CD4-positive, alpha-beta T cell (primary cell): ENCODE measurements at regions not wholly inside any gene's neighbourhood (a gene's known extent, or its start where the extent isn't known, plus 50 kb on each side); places are given as distances from the start of the nearest gene placed in this dataset.

ENCODE experiments used
- ATAC-seq: fragments of 200-7000 bp; cut with Tn5 transposase; one replicate; pipeline ENCODE4 v1.10.0; 2022; ENCODE audit warnings: mild to moderate bottlenecking; ENCODE audit not compliant: poor library complexity
- CTCF ChIA-PET: fragments of 350-600 bp; sonication (Branson Sonifier 250); formaldehyde crosslinking; loops from one replicate; lab custom pipeline; 2021; ENCODE audit warnings: antibody characterized with exemption, inconsistent platforms; lab: Charles Lee
- POLR2A ChIA-PET: fragments of 350-600 bp; sonication (Branson Sonifier 250); formaldehyde crosslinking; loops from one replicate; lab custom pipeline; 2021; ENCODE audit warnings: antibody characterized with exemption, inconsistent platforms; lab: Charles Lee
- DNase-seq, 14 experiments: peaks; one replicate each; pipeline ENCODE4 v3.0.0-alpha.2; 2013 to 2020; ENCODE audit warnings: mixed read lengths in 2 of 14
- H3K27ac ChIP-seq, 2 donors: one replicate each; pipeline versions ENCODE4 v1.5.1 to v1.7.0; 2013; ENCODE audit warnings: low read length in 2 of 2, low read depth in 1 of 2, mild to moderate bottlenecking in 1 of 2
- H3K27me3 ChIP-seq, 2 experiments: 1 replicate in 1 of 2; 2 replicates in 1 of 2; pipeline versions ENCODE4 v1.6.1 to v1.7.0; 2013; ENCODE audit warnings: low read length in 2 of 2, control low read depth in 1 of 2, mild to moderate bottlenecking in 1 of 2, moderate library complexity in 1 of 2; ENCODE audit not compliant: insufficient read depth in 2 of 2, control insufficient read depth in 1 of 2
- H3K36me3 ChIP-seq: one replicate; pipeline ENCODE4 v1.6.1; 2013; ENCODE audit warnings: low read length, control low read depth; ENCODE audit not compliant: insufficient read depth
- H3K4me1 ChIP-seq: one replicate; pipeline ENCODE4 v1.6.1; 2013; ENCODE audit warnings: low read length, control low read depth; ENCODE audit not compliant: insufficient read depth
- H3K4me3 ChIP-seq: one replicate; pipeline ENCODE4 v1.5.1; 2013; ENCODE audit warnings: mild to moderate bottlenecking, low read length, moderate library complexity
- H3K9me3 ChIP-seq, 2 experiments: 1 replicate in 1 of 2; 2 replicates in 1 of 2; pipeline versions ENCODE4 v1.6.1 to v1.7.0; 2013; ENCODE audit warnings: low read length in 2 of 2, mild to moderate bottlenecking in 2 of 2, control low read depth in 1 of 2, moderate library complexity in 1 of 2; ENCODE audit not compliant: control insufficient read depth in 1 of 2, insufficient read depth in 1 of 2
- H3K27ac Mint-ChIP-seq: one replicate; pipeline ENCODE4 v1.8.0; 2020; ENCODE audit warnings: mixed read lengths
- H3K27me3 Mint-ChIP-seq: one replicate; pipeline ENCODE4 v1.8.0; 2021; ENCODE audit warnings: mixed read lengths
- H3K36me3 Mint-ChIP-seq: one replicate; pipeline ENCODE4 v1.8.0; 2021; ENCODE audit warnings: low read depth, mixed read lengths
- H3K4me1 Mint-ChIP-seq: one replicate; pipeline ENCODE4 v1.8.0; 2021; ENCODE audit warnings: low read depth, mixed read lengths
- H3K4me3 Mint-ChIP-seq: one replicate; pipeline ENCODE4 v1.8.0; 2020; ENCODE audit warnings: mild to moderate bottlenecking, mixed read lengths
- H3K9me3 Mint-ChIP-seq: one replicate; pipeline ENCODE4 v1.8.0; 2020; ENCODE audit warnings: mixed read lengths
- intact Hi-C, 2 experiments: fragments of 100-400 bp; cut with DNase I in 1 of 2; cut with micrococcal nuclease in 1 of 2; formaldehyde crosslinking; loops; one replicate each; pipeline versions ENCODE4 v1.15.1 to v1.9.0; 2023 to 2025; cut with DNase I, micrococcal nuclease
- TF ChIP-seq, protein P1 (sequence below): fragments of 200-600 bp; IDR thresholded peaks from one replicate; pipeline ENCODE4 v1.8.0; 2022; ENCODE audit warnings: antibody characterized with exemption, mild to moderate bottlenecking

DNA sequence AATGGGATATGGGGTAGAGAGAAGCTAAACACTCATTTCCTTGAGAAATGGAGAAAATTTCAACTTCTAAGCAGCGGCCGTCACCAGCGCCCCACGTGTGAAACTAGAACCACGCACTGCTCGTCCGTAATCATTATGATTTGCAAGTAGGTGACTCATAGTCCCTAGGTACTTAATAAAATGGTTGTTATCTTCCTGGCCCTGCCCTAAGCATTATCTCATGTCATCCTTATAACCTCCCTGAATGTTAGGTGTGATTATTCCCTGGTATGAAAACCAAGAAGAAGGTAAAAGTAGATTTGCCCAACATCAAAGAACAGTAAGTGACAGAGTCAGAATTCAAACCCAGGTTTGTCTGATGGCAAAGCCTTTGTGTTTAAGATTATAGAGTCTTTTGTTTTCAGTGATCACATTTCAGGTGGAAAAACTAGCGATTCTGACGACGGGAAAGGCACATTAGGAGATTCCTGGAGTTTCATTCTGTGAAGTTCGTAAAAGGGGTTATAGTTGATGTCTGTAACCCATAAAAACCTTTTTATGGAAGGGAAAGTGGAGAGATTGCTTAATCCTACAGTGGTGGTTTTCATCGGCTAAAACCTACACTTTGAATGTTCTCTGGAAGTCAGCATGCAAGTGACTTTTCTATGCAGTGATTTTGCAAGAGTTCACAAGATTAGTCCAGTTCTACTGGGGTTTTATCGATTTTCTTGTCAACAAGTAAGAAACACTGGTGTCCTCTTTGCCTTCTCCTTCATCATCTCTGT lies 202.9 kb upstream of the WWC1 start:
- H3K27ac Mint-ChIP-seq, result no peak overlapping the region
- CTCF ChIA-PET, result no interaction called here

DNA sequence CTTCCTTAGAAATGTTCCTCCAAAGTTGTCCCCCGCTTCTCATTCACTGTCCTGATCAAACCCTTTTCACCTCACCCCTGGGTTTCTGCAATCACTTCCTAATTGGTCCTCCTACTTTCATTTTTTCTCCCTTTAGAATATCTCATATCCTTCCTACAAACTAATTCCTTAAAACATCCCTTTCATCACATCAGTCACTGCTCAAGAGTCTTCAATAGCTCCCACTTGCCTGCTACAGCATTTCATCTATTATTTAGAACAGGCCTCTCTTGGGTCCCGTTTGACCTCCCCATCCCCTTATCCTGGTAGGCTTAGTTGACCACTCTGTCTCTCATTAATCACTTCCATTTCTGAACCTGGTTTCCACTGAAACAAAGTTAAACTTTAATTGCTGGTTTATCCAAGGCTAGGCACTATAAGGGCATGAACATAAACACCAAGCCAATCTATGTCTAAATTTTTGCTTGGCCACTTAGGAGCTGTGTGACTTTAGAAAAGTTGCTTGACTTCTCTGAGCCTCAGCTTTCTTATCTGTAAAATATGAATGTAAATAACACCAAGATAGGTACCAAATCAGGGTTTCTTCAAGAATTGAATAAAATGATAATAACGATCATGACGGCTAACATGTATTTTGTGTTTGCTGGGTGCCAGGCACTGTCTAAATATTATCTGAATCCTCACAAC lies 202.1 kb upstream of the WWC1 start:
- TF ChIP-seq, protein P1, sequence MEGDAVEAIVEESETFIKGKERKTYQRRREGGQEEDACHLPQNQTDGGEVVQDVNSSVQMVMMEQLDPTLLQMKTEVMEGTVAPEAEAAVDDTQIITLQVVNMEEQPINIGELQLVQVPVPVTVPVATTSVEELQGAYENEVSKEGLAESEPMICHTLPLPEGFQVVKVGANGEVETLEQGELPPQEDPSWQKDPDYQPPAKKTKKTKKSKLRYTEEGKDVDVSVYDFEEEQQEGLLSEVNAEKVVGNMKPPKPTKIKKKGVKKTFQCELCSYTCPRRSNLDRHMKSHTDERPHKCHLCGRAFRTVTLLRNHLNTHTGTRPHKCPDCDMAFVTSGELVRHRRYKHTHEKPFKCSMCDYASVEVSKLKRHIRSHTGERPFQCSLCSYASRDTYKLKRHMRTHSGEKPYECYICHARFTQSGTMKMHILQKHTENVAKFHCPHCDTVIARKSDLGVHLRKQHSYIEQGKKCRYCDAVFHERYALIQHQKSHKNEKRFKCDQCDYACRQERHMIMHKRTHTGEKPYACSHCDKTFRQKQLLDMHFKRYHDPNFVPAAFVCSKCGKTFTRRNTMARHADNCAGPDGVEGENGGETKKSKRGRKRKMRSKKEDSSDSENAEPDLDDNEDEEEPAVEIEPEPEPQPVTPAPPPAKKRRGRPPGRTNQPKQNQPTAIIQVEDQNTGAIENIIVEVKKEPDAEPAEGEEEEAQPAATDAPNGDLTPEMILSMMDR, result no peak
- Histone ChIP-seq H3K4me3 (no peak overlapping the region), H3K4me1 (no peaks in the 10 kb centered on the region), H3K36me3 (no peaks in the 10 kb centered on the region), H3K9me3 (no peaks in the 10 kb centered on the region), H3K27ac (no peak overlapping the region), H3K27me3 (no peaks in the 10 kb centered on the region)
- Mint-ChIP-seq H3K36me3 (no peaks in the 10 kb centered on the region), H3K27me3 (peaks cover 14% of the 10 kb centered on the region), H3K9me3 (peaks cover under 1% of the 10 kb centered on the region), H3K27ac (no peak overlapping the region), H3K4me3 (no peak overlapping the region), H3K4me1 (no peaks in the 10 kb centered on the region)
- intact Hi-C loops, result no loop called here
- no peak for DNase-seq
- POLR2A ChIA-PET, result no interaction called here
- CTCF ChIA-PET, result no interaction called here
- no peak for ATAC-seq

More for the DNA sequence above, 202.9 kb upstream of the WWC1 start:
- intact Hi-C loops, result no loop called here
- Mint-ChIP-seq H3K4me3 (no peak overlapping the region), H3K36me3 (no peaks in the 10 kb centered on the region), H3K27me3 (peaks cover 20% of the 10 kb centered on the region), H3K9me3 (peaks cover 2% of the 10 kb centered on the region), H3K4me1 (no peaks in the 10 kb centered on the region)
- H3K27me3 ChIP-seq, result no peaks in the 10 kb centered on the region
- ATAC-seq (no peak), DNase-seq (no peak)
- POLR2A ChIA-PET, result no interaction called here
- no peaks in the 10 kb centered on the region for H3K4me1 ChIP-seq
- H3K9me3 ChIP-seq, result no peaks in the 10 kb centered on the region
- no peak overlapping the region for H3K27ac ChIP-seq
- TF ChIP-seq, protein P1, result no peak
- H3K36me3 ChIP-seq, result no peaks in the 10 kb centered on the region
- H3K4me3 ChIP-seq, result no peak overlapping the region

DNA sequence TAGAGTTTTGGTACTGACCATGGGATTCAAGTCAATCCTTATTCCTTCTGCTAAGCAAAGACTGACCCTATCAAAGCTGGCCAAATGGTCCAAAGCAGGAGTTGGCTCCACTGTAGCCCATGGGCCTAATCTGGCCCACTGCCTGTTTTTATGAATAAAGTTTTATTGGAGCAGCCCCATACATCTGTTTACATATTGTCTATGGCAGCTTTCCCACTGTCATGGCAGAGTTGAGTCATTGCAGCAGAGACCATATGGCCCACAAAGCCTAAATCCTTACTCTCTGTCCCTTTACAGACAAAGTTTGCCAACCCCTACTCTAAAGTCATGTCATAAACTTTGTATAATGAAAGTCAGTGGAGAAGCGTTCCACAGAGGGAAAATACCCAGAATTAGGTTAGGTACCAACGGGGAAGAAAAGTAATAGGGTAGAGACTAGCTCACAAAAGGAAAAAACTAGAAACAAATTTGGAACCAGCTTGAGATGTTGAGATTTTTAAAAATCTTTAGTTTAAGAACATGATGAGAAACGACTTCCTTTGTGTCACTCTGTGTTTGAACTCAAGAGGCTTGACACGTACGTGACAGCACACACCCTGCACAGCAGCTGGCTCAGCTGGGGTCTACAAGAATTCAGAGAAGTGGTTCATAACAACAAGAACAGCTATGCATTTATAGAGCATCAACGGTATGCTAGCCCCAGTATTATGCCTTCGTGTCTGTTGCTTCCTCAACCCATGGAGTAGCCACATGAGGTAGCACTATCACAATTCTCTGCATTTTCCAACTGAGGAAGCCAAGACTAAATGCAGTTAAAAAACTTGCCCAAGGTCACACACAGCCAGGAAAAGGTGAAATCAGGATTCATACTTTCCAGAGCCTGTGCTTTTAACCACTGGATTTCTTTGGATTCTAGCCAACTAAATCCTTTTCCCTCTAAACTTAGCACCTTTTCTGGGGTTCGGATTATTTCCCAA lies 198.9 kb upstream of the WWC1 start:
- no peaks in the 10 kb centered on the region for H3K36me3 Mint-ChIP-seq
- ChIA-PET POLR2A (interaction anchor here (1.0 kb wide), 1 partner anchor 9 kb away, joined by 3 read pairs; no protein-coding TSS in a partner anchor), CTCF (no interaction called here)
- H3K27ac ChIP-seq, result no peak overlapping the region
- TF ChIP-seq, protein P1, result no peak
- peaks cover 5% of the 10 kb centered on the region for H3K27me3 Mint-ChIP-seq
- H3K4me1 Mint-ChIP-seq, result no peaks in the 10 kb centered on the region
- H3K27ac Mint-ChIP-seq, result no peak overlapping the region
- DNase-seq (no peak), ATAC-seq (no peak)
- no peak overlapping the region for H3K4me3 Mint-ChIP-seq
- no peaks in the 10 kb centered on the region for H3K9me3 Mint-ChIP-seq
- no peaks in the 10 kb centered on the region for H3K4me1 ChIP-seq
- intact Hi-C loops, result no loop called here
- H3K9me3 ChIP-seq, result no peaks in the 10 kb centered on the region
- H3K36me3 ChIP-seq, result no peaks in the 10 kb centered on the region
- H3K4me3 ChIP-seq, result no peak overlapping the region
- H3K27me3 ChIP-seq, result no peaks in the 10 kb centered on the region
